OCI-M1 (cell line): ENCODE measurements at regions not wholly inside any gene's neighbourhood (a gene's known extent, or its start where the extent isn't known, plus 50 kb on each side); places are given as distances from the start of the nearest gene placed in this dataset.
A peak's percentile ranks its signal among the peaks of the same experiment; 100 is the strongest.
"Not testable (repeated sequence)": the region's sequence is repeated elsewhere in the genome, so short reads cannot be mapped to it uniquely, and the experiment has no call there.

Experiments
- DNase-seq: peaks from one replicate; lab custom pipeline; 2025; lab: John Stamatoyannopoulos, UW

GRCh38 chr12:32010631-32011336 is 51.6 kb downstream of the RESF1 start:
- DNase-seq: no peak

DNA sequence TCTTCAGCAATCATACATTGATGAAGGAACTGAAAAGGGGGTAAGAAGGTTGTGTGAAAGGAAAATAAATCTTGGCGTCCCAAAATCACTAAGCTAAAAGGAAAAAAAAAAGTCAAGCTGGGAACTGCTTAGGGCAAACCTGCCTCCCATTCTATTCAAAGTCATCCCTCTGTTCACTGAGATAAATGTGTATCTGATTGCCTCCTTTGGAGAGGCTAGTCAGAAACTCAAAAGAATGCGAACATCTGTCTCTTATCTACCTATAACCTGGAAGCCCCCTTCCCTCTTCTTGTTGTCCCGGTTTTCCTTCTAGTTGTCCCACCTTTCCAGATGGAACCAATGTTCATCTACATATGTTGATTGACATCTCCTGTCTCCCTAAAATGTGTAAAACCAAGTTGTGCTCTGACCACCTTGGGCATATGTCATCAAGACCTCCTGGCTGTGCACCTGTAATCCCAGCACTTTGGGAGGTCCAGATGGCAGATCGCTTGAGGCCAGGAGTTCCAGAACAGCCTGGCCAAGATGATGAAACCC is 53.1 kb downstream of the RESF1 start:
- no peak for DNase-seq

DNA sequence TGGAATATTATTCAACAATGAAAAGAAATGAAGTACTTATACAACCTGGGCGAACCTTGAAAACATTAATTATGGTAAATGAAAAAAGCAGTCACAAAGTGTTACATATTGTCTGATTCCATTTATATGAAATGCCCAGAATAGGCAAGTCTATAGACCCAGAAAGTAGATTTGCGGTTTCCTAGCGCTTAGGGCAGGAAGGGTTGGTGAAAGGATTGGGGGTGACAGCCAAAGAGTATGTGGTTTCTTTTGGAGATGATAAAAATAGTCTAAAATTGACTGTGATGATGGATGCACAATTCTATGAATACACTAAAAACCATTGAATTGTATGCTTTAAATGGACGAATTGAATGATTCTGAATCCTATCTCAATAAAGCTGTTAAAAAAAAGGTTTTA is 55.8 kb downstream of the RESF1 start:
- no peak for DNase-seq

DNA sequence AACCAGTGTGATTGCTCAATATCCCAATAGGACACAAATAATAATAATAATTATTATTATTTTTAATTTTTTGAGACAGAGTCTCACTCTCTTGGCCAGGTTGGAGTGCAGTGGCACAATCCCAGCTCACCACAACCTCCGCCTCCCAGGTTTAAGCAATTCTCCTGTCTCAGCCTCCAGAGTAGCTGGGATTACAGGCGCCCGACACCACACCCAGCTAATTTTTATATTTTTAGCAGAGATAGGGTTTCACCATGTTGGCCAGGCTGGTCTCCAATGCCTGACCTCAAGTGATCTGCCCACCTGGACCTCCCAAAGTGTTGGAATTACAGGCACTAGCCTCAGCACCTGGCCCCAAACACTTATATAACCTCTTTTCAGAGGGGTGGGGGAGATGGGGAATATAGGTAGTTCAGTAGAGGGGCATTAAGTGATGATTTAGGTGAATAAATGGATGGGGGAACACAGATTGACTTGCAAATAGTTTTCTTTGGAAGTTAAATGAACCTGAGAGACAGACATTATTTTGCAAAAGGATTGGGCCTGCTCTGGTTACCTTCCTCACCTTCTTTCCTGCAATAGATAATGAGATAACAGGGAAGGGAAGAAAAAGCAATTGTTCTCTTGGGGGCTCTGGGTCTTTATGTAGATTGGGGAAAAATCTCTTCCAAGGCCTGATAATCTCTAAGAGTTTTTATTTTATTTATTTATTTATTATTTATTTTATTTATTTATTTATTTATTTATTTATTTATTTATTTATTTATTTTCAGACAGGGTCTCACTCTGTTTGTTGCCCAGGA is 57.7 kb downstream of the RESF1 start:
- no peak for DNase-seq

DNA sequence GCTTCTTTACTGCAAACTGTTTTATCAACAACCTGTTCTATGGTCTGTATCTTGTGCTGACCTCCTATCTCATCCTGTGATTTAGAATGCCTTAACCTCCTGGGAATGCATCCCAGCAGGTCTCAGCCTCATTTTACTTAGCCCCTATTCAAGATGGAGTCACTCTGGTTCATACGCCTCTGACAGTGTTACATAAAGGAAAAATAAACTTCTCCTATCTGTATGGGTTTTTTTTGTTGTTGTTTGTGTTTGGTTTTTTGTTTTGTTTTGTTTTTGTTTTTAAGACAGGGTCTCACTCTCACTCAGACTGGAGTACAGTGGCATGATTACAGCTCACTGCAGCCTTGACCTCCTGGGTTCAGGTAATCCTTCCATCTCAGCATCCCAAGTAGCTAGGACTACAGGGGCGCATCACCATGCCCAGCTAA is 62.1 kb downstream of the RESF1 start:
- DNase-seq: no peak

DNA sequence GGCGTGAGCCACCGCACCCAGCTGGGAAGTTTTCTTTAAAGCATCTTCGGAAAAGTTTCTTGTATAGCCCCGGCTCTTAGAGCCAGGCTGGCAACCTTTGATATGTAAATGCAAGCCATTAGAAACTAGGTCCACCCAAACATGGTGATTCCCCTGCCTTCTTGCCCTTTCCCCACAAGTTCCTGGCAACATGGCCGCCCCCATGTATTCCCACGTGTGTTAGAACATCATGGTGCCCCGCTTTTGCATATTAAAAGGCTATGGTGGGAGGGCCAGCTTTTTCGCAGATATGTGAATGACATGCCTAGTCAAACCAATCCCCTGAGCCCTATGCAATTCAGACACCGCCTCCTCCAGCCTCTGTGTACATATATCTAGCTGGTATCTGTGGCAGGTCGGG is 63.2 kb downstream of the RESF1 start:
- not testable (repeated sequence) for DNase-seq

DNA sequence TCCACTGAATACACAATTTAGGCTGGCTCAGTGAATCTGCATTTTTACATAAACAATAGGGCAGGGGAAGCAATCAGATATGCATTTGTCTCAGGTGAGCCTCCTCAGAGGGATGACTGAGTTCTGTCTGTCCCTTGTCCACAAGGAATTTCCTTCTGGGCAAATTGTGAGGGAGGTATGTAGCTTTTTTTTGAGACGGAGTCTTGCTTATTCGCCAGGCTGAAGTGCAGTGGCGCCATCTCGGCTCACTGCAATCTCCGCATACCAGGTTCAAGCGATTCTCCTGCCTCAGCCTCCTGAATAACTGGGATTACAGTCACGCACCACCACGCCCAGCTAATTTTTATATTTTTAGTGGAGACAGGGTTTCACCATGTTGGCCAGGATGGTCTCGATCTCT is 64.6 kb downstream of the RESF1 start:
- DNase-seq: not testable (repeated sequence)

GRCh38 chr12:32024884-32025592 is 65.8 kb downstream of the RESF1 start:
- no peak for DNase-seq

- DNase-seq: no peak
Measured at GRCh38 chr12:32025906-32026305, 66.7 kb downstream of the RESF1 start.

- DNase-seq: peak; percentile 58
Measured at GRCh38 chr12:32027684-32028365, 68.6 kb downstream of the RESF1 start.

GRCh38 chr12:32030151-32030550 is 70.9 kb downstream of the RESF1 start:
- DNase-seq: no peak

- DNase-seq: no peak
Measured at GRCh38 chr12:32030676-32031075, 71.5 kb downstream of the RESF1 start.

DNA sequence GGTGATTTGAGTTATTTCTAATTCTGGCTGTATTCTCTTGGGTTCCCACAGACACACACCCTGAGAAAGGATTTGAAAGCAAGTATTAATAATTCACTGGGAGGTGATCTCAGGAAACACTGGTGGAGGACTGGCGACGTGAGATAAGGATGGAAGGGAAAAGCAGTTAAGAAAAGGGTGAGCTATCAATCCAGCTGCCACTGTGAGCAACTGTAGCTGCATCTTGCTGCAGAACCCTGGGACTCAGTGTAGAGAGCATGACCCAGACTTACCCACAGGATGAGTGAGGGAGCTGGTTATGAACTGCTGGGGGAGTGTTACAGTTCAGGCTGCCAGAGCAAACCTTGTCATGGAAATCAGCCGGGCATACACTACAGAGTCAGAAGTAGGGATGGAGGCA is 71.9 kb downstream of the RESF1 start:
- DNase-seq: peak; percentile 93

- DNase-seq: no peak
Measured at GRCh38 chr12:32032205-32032810, 73.1 kb downstream of the RESF1 start.

DNA sequence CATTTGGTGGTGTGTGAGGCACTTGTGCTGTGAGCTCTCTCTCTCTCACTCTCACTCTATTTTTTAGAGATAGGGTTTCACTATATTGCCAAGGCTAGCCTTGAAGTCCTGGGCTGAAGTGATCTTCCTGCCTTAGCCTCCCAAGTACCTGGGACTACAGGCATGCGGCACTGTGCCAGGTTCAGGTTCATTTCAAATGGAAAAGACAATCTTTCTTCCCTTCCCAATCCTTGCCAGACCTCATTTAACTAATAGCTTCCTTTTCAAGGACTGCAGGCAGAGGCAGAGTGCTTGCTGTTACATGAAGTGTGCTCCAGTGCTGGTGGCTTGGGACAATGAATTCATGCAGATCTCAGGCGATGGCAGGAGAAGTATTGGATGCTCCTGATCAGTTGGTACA is 73.2 kb upstream of the BICD1 start:
- DNase-seq: no peak

DNA sequence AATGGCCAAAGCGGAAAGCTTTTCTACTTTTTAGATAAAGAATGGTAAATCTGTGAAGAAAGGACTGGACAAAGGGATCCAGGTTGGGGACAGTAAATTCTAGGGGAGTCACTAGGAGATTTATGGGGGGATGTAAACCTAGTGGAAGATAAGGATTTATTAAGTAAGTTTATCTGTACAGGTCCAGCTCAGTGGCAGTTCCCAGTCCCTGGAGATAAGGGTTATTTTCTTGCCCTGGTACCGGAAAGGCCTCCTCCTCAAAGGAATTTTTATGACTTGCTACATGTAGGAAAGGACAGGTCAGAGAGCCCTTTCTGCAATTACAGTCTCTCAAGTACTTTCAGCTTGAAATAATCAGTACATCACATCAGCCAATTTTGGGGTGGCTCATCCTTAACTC is 72.6 kb upstream of the BICD1 start:
- no peak for DNase-seq

- no peak for DNase-seq
Measured at GRCh38 chr12:32036477-32037263, 70.0 kb upstream of the BICD1 start.

GRCh38 chr12:32039347-32039746 is 67.3 kb upstream of the BICD1 start:
- DNase-seq: no peak

- peak; percentile 47 for DNase-seq
Measured at GRCh38 chr12:32039917-32040575, 66.6 kb upstream of the BICD1 start.

DNA sequence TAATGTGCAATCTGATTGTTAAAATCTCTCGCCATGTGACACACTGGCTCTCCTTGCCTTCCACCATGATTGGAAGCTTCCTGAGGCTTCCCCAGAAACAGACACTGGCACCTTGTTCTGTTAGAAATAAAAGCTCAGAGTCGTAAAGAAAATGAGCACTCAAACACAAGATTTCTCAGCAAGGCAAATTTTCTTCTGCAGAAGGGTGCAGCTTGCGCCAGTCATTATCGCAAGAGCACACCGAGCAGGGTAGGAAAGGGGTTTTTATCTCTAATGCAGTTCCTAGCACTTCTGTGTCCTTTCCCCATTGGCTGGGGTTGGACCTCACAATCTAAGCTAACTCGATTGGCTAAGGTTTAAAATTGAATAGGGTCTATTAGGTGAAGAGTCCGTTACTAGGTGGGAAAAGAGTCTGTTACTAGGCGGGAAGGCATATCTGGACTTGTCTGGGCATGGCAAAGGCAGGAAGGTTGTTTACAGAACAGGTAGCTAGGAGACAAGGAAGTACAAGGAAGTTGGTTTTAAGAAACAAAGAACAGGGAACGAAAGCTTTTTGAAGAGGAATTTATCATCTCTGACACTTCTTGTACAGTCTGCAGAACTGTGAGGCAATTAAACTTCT is 62.6 kb upstream of the BICD1 start:
- DNase-seq: no peak
